Fibroblast of lung (primary cell): ENCODE measurements at regions not wholly inside any gene's neighbourhood (a gene's known extent, or its start where the extent isn't known, plus 50 kb on each side); places are given as distances from the start of the nearest gene placed in this dataset.

Source experiments
- EZH2 ChIP-seq: IDR thresholded peaks from 2 replicates; pipeline ENCODE4 v1.5.1; 2012; ENCODE audit warnings: low read length, control low read depth, mild to moderate bottlenecking; ENCODE audit errors: missing control alignments
- TF ChIP-seq, protein P1 (sequence below), 2 donors: IDR thresholded peaks in 1 of 2; conservative IDR thresholded peaks in 1 of 2; 1 replicate in 1 of 2; 2 replicates in 1 of 2; pipeline ENCODE4 v1.5.1; 2011 to 2012; ENCODE audit warnings: low read length in 2 of 2, control low read depth in 1 of 2, inconsistent platforms in 1 of 2, low read depth in 1 of 2, mild to moderate bottlenecking in 1 of 2

DNA sequence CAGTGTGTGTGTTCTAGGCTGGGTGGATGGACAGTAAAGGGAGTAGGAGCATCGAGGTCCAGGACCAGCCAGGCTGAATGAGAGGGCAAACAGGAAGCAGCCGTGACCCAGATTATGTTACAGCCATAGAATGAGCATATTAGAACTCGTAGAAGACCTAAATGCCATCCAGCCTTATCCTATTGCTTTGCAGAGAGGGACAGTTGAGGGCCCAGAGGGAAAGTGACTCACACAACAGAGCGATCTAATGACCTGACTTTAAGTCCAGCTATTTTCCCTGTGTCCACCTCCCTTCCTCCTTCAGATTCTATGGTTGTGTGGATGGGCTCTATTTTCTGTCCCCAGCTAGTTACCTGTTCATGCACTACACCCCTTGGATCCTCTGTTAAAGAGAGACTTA lies 634.1 kb upstream of the TBL1XR1 start:
- TF ChIP-seq, protein P1, sequence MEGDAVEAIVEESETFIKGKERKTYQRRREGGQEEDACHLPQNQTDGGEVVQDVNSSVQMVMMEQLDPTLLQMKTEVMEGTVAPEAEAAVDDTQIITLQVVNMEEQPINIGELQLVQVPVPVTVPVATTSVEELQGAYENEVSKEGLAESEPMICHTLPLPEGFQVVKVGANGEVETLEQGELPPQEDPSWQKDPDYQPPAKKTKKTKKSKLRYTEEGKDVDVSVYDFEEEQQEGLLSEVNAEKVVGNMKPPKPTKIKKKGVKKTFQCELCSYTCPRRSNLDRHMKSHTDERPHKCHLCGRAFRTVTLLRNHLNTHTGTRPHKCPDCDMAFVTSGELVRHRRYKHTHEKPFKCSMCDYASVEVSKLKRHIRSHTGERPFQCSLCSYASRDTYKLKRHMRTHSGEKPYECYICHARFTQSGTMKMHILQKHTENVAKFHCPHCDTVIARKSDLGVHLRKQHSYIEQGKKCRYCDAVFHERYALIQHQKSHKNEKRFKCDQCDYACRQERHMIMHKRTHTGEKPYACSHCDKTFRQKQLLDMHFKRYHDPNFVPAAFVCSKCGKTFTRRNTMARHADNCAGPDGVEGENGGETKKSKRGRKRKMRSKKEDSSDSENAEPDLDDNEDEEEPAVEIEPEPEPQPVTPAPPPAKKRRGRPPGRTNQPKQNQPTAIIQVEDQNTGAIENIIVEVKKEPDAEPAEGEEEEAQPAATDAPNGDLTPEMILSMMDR (conservative IDR thresholded peaks at IDR 0.05 in 1 of 2, IDR thresholded peaks at IDR 0.05 in 1 of 2; ENCODE audit: low read depth in 1 of 2, low read length in 2 of 2), result no peak
- no peak for TF ChIP-seq EZH2
